LNCaP clone FGC (cell line): ENCODE measurements at regions not wholly inside any gene's neighbourhood (a gene's known extent, or its start where the extent isn't known, plus 50 kb on each side); places are given as distances from the start of the nearest gene placed in this dataset.

Source experiments
- DNase-seq: peaks from one replicate; pipeline ENCODE4 v3.0.0-alpha.2; 2011; ENCODE audit warnings: low read depth
- H3K4me3 ChIP-seq: 2 replicates; pipeline ENCODE4 v1.5.1; 2011; ENCODE audit warnings: mild to moderate bottlenecking, low read depth, low read length, control low read depth
- TF ChIP-seq, protein P1 (sequence below): IDR thresholded peaks from 2 replicates; pipeline ENCODE4 v1.5.1; 2012; ENCODE audit warnings: mild to moderate bottlenecking; ENCODE audit not compliant: control insufficient read depth, insufficient read depth; ENCODE audit errors: extremely low read depth

DNA sequence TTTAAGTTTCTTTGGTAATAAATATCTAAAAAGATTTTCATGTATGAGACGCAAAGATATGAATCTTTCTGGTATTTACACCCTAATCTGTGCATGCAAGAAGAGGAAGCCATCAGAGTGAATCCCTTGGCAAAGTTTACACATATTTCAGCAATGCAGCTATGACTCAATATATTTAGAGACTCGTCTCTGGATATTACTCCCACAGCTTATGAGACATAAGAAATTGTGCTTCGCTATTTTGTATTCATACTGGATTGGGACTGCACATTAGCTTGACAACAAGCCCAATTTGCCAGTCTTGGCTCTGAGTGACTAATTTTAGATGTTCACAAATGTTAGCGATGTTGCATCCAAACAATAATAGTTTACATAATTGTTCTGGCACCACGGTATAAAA lies 532.0 kb downstream of the CDH11 start:
- TF ChIP-seq, protein P1, sequence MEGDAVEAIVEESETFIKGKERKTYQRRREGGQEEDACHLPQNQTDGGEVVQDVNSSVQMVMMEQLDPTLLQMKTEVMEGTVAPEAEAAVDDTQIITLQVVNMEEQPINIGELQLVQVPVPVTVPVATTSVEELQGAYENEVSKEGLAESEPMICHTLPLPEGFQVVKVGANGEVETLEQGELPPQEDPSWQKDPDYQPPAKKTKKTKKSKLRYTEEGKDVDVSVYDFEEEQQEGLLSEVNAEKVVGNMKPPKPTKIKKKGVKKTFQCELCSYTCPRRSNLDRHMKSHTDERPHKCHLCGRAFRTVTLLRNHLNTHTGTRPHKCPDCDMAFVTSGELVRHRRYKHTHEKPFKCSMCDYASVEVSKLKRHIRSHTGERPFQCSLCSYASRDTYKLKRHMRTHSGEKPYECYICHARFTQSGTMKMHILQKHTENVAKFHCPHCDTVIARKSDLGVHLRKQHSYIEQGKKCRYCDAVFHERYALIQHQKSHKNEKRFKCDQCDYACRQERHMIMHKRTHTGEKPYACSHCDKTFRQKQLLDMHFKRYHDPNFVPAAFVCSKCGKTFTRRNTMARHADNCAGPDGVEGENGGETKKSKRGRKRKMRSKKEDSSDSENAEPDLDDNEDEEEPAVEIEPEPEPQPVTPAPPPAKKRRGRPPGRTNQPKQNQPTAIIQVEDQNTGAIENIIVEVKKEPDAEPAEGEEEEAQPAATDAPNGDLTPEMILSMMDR = no peak
- H3K4me3 ChIP-seq = no peak overlapping the region
- no peak for DNase-seq

DNA sequence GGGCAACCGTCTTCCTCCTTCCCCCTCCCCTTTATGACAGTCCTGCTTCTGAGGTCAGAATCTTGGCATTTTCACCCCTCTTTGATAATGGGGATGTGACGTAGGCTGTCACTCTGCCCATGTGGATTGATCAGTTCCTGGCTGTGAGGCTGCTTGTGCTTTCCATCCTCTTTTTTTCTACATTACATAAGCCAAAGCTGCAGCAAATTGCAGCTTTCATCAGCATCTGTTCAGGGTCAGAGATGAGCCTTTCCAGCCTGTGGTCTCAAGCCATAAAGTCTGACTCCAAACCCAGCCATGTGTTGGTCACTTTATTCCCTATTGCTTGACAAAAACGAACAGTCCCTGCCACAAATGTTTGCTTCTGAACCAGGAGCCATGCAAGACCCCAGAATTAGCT lies 535.1 kb downstream of the CDH11 start:
- DNase-seq = no peak
- TF ChIP-seq, protein P1 = no peak
- H3K4me3 ChIP-seq = no peak overlapping the region

DNA sequence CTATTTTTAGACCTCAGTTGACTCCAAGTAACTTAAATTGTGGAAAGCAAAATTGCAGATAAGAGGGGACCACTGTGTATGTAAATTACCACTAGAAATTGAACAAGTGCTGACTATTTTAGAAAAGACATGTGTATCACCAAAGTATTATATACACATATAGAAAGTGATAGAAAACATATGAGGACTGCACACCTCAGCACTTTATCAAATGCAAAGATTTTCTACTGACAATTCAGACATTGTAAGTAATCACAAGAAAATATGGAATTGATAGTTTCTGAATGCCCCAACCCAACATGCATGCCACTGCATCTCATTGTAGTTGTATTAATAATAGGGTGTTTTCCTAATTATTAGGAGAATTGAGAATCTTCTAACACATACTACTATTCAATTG lies 536.5 kb downstream of the CDH11 start:
- no peak for DNase-seq
- H3K4me3 ChIP-seq = no peak overlapping the region
- TF ChIP-seq, protein P1 = no peak

DNA sequence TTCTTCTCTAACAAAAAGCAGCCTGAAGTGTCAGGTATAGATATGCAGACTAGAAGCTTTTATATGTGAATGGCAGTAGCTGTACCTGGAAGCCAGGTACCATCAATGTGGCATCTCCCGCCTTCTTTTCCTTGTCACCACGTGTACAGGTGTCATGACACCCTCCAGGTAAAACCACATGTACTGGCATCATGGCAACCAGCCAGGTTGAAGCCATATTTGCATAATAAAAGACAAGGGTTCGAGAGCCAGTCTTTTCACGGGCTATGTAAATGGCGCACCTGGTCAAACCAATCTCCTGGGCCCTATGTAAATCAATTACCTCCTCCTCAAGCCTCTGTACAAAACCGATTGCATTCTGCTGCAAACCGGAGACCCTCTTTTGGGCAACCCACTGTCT lies 541.3 kb downstream of the CDH11 start:
- TF ChIP-seq, protein P1 = no peak
- no peak for DNase-seq
- no peak overlapping the region for H3K4me3 ChIP-seq

DNA sequence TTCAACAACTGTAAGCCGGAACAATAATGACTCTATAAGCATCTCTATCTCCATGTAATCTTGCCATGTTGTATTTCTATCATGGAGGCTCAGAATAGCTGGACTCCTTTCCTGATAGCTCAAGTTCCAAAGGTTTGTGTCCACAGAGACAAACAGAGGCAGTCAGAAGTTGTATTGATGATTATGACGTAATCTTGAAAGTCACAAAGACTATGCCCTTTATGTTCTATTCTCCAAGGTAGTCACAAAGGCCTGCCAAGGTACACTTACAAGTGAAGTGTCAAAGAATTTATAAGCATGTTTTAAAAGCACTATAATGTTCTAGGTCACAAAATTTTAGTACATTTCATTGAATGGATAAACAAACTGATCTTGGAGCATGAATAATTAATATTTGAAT lies 542.2 kb downstream of the CDH11 start:
- no peak overlapping the region for H3K4me3 ChIP-seq
- TF ChIP-seq, protein P1 = no peak
- no peak for DNase-seq

DNA sequence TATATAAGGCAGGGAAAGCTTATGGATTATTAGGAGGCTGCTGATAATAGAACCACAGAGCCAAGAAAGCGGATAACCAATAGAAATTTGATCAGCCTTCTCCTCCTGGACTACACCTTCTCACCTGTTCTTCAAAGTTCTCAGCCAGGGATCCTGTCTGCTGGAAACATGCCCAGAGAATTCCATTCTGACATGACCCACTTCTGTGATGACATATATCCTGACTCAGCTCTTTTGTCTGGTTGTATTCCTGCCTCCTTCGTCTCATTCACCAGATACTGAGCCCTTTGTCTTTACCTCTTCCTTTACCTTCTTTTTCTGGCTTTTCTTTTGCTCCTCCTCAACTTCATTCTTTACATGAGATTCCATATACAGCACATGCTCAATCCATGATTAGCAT lies 576.1 kb downstream of the CDH11 start:
- TF ChIP-seq, protein P1 = no peak
- no peak for DNase-seq
- no peak overlapping the region for H3K4me3 ChIP-seq

DNA sequence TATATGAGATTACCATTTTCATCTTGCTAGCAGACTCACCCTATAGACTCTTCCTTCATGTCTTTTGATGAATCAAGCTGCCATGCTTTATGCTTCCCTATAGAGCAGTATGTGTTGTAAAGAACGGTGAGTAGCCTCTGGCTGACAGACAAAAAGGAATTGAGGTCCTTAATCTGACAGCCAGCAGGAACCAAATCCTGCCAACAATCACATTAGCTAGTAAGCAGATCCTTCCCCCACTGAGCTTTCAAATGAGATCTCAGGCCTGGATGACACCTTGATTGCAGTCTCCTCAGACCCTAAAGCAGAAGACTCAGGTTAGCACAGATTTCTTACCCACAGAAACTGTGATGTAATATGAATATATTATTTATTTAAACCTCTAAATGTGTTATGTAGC lies 577.0 kb downstream of the CDH11 start:
- H3K4me3 ChIP-seq = no peak overlapping the region
- DNase-seq = no peak
- TF ChIP-seq, protein P1 = no peak
